GM19463 (cell line): ENCODE measurements at regions not wholly inside any gene's neighbourhood (a gene's known extent, or its start where the extent isn't known, plus 50 kb on each side); places are given as distances from the start of the nearest gene placed in this dataset.

Experiments
- ATAC-seq: cut with Tn5 transposase; IDR thresholded peaks from one replicate; pipeline ENCODE4 v1.9.1; 2021; ENCODE audit warnings: mild to moderate bottlenecking, moderate library complexity; ENCODE audit not compliant: unreplicated experiment

DNA sequence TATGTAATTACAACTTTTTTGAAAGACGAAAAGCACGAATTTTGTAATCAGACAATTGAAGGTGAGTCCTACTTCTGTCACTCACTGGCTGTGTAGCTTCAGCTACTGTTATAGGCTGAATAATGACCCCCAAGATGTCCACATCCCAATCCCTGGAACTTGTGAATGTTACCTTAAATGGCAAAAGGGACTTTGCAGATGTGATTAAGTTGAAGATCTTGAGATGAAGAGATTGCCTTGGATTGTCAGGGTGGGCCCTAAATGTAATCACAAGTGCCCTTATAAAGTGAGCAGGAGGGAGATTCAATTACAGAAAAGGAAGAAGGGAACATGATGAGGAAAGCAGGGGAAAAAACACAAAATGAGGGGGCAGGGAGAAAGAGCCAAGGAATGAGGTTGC, 326.2 kb upstream of the MSX2 start:
- no peak for ATAC-seq

DNA sequence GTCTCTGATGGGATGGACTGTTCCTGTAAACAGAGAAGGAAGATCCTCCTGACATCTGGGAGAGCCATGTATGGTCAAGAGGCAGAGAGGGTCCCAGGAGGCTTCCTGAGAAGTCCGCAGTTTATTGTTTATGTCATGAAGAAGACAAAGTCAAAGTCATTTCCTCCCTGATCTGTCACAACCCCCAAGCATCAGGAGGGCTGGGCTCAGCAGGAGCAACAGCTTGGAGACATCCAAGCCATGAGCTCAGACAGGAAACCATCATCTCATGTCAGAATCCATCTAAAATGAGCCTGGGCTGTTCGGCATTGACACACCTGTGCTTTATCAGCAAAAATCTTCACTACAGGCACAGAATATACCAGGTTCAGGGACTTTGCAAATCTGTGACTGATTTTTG, 325.0 kb upstream of the MSX2 start:
- ATAC-seq: no peak

DNA sequence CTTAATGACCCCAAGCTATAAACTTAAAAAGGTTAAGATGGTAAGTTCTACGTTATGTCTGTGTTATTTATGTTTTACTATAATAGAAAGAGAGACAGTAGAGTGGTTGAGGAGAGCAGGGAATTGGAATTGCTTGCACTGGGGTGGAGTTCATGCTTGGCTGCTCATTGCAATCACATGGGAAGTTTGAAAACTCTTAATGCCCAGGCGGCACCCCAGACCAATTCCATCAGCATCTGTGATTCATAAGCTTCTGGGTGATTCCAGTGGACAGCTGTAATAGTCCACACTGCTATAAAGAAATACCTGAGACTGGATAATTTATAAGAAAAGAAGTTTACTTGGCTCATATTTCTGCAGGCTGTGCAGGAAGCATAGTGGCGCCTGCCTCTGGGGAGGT, 323.9 kb upstream of the MSX2 start:
- ATAC-seq: no peak

DNA sequence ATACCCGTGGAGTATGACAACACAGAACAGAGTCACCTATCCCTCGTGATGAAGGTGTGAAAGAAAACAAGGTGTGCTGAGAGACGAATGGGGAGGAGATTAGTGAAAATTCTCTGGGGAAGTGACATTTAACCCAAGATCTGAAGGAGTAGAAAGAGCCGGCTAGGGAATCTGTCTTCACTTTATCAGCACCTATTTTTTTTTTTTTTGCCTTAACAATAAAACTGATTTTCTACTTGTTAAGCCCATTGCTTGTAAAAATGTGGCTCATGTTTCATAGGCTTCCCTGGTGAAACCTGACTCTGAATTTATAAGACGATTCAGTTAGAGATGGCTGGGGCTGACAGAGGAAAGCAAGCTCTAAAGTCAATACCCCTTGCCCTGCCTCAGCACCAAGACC, 322.6 kb upstream of the MSX2 start:
- ATAC-seq: no peak

DNA sequence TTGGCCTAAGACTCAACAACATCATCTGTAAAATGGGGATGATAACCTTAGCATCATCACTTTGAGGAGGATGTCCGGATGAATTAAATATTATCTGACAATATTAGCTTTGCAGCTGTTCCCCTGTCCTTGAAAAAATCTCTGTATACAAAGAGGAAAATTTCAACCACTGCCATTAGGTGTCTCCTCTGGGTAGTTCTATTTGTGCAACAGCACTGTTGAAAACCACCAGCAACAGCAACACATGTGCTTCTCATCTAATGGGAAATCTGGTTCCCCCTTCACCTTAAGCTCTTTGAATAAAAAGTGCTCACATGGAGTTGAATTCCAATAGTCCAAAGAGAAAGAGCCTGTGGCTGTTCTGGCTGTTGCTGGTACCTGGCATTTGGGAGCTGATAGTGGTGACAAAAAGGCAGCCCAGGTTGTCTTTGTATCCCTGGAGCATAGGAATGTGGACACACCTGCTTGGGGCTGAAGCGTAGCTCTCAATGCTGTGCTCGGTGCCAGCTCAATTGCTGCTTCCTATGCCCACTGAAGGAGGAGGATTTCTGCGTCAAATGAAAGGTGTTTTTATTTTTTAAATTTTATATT, 322.1 kb upstream of the MSX2 start:
- ATAC-seq: no peak

DNA sequence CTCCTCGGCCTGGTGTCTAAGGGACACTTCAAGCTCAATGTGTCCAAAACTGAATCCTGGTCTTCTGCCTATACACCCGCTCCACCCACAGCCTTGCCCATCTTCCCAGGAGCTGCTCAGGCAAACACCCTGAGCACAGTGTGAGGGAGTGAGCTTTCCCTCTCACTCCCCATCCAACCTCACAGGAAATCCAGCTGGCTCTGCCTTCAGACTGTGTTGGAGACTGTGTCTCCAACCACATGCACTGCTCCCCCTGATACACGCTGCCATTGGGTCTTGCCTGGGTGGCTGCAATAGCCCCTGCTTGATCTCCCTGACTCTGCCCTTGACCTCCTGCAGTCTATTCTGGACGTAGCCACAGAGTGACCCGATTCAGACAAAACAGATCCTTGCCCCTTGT, 319.5 kb upstream of the MSX2 start:
- ATAC-seq: no peak

DNA sequence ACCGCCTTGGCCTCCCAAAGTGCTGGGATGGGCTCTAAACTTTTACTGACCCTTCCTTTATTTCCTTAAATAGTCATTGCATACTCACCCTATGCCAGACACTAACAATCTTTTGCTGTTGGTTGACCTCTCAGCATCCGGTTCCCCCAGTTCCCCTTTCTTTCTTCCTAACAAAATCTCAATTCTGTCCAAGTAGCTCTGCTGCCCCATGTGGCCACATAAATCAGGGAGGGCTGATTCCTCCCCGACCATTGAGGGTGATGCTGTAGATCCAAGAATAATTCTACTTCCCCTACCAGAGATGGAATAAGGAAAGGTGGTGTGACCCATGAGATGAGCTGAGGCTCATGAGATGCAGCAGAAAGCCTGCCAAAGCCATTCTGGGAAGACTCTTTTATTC, 315.3 kb upstream of the MSX2 start:
- ATAC-seq: no peak

DNA sequence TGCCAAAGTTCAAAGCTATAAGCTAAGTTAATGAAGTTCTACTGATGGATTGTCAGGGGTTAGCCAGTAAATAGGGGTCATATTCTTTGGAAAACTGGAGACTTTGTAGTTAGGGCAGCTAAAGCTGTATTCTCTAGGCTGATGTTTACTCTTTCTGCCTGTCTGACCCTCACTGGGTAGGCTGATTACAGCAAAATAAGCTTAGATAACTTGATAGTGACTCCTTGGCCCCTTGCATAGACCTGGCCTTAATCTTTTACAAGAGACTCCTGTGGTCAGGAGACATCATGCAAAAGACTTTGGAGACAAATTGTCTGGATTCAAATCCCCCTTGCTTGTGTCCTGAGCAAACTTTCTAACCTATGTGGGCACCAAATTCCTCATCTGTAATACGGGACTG, 314.4 kb upstream of the MSX2 start:
- ATAC-seq: no peak

DNA sequence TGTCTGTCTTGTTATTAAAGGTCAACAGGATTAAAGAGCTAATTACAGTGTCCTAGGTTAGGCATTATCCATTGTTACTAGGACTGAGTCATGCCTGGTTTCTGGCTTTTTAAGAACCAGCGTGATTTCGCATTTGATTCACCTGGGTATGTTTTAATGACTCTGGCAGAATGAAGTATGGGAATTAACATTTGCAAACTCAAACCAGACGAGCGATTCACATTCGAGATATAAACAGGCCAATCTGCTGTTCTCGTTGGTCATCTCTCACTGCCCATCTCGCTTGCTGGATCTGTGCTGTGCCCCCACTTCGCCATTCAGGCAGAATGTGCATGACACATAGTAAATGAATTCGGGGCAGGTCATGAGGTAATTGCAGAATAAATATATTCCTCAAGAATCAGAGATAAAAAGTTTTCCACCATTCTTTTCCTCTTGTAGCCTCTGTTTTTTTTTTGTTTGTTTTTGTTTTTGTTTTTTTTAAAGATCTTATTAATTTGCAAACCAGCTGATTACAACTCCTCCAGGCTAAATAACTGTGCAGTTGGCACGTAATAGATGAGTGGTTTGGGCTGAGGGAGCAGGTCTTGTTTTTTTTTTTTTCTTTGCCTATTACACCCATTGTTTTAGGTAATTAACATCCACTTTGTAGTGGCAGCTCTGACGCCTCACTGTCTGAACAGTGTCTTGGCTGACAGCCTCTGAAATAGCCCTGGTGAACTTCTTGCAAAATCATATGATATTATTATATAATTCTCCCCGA, 313.5 kb upstream of the MSX2 start:
- ATAC-seq: no peak

DNA sequence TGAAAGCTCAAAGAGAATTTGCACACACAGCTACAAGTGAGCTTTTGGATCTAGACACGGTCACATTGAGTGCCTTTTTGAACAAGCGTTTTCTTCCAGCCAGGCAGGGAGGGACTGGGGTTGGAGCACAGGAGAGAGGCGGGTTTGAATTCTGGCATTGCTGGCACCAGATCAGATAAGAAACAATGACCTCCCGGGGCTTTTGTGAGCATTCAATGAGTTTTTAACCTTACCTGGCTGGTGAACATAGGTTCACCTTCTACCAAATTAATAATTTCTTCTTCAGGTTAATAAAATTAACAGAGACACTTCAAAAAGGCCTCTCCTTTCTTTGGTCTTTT, 312.9 kb upstream of the MSX2 start:
- no peak for ATAC-seq

DNA sequence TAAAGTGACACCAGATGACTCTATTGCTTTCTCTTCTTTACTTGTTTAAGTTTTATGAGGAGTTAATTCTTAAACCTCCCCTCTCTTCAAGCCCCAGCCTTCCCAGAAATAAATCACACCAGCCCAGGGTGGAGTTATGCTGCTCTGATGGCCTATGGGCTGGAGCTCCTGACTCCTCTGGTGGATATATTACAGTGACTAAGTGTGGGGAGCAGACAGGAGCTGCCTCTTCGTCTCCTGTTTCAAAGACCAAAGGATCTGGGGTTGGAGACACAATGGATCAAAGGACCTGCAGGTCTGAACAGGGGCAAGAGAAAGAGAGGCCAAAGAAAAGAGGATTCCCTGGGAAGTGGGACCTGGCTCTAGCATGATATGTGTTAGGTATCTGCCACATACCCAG, 312.0 kb upstream of the MSX2 start:
- no peak for ATAC-seq

DNA sequence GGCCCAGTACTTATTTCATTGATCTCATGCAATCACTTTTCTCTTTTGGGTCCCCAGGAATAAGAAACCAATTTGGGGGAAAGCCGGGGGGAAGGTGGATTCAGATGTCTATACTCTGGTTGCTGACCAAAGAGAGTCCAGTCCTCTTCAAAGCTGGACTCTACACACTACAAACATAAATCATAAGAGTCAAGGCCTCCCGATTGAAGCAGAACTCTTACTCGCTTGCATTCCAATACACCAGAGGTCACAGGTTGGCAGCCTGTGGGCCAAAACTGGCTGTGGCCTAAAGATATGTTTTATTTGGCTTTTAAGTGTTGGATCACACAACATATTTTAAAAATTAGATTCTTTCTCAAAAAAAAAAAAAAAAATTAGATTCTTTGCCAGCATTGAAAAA, 311.4 kb upstream of the MSX2 start:
- no peak for ATAC-seq

DNA sequence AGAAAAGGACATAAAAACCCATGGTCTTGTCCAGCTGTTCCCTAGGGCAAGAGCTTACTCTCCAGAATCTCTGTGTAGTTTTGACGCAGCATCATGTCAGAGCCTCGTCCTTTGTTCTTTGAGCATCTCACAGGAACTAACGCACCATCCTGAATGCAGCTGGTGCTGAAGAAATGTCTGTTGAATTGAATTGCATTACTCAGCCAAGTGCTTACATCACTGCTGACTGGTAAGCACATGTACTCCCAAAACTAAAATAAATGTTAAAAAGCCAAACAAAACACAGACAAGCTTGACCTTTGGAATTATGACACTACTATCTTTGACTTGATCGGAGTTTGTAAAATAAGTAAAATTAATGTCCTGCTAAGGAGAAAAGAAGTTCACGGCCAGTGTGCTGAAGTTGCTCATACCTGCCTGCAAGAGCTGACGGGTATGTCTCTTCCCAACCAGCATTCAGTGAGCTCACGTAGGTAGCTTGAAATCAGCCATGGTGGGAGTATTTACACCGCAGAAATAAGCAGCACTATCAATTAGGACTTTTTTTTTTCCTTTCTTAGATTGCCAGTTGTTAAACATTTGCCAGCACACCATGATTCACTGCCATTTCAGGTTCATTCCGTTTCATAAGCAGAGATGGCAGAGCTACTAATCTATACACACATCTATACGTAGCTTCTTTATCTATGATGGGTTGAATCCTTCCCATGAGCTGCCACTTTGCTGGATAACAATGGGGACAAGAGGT, 310.6 kb upstream of the MSX2 start:
- ATAC-seq: no peak

DNA sequence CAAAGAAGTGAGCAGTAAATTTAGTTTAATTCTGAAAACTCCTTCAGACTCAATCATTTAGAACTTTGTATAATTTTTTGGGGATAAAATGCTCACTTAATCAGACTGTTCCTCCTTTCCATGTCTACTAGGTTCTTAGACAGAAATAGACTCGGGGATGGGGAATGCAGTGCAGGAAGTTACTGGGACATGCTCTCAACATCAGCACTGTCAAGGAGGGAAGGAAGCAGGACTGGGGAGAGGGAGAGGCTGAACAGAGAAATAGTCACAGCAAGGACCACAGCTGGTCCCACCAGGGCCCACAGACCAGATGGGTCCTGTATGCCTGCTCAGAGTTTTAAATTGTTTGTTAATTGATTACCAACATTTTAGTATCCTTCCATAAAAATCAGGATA, 310.1 kb upstream of the MSX2 start:
- no peak for ATAC-seq

DNA sequence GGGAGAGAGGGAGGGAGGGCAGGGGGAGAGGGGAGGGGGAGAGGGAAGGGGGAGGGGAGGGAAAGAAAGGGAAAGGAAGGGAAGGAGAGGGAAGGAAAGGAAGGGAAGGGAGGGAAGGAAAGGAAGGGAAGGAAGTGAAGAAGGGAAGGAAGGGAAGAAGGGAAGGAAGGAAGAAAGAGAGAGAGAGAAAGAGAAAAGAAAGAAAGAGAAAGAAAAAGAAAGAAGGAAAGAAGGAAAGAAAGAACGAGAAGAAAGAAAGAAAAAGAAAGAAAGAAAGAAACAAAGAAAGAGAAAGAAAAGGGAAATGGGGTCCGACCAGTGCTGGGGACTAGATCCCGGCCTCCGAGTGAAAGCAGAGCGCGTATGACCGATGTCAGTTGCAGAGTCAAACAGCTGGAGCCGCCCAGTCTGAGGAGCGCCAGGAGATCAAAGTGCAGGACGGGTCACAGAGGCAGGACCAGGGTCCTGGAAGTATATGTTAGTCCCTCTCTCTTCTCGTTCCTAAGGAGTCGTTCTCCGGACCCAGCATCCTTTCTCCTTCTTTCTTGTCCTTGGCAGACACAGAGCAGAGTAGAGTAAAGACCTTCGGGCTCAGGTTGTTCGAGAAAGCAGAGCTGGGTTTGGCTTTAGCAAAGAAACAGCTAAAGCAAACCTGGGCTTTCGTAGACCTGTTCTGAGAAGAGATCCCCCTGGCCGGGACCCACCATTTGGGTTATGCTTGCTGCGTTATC, 305.4 kb upstream of the MSX2 start:
- peak; percentile 12 for ATAC-seq

DNA sequence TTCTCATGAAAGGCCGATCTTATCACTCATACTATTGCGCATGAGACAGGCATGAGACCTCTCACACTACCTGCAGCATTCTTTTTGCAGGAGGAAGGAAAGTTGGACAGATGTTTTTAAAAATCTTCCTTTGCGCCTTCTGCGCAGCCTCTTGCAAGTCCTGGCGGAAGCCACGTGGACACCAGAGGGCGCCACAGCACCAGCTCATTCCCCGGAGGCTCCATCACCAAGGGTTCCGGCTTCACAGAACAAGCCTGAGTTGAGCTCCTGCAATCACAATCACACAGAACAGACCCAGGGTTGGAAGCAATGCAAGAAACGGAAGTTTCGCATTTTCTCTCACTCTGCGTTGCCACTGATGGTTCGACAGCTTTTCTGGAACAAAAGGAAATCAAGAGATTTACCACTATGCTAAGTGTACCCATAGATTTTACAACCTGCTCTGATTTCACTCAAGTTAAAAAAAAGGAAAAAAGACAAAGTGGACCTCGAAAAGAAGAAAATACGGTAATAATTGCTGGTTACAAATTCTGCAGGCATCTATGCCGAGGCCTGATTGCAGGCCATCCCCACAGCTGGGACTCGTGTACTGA, 304.7 kb upstream of the MSX2 start:
- peak; percentile 75 for ATAC-seq

DNA sequence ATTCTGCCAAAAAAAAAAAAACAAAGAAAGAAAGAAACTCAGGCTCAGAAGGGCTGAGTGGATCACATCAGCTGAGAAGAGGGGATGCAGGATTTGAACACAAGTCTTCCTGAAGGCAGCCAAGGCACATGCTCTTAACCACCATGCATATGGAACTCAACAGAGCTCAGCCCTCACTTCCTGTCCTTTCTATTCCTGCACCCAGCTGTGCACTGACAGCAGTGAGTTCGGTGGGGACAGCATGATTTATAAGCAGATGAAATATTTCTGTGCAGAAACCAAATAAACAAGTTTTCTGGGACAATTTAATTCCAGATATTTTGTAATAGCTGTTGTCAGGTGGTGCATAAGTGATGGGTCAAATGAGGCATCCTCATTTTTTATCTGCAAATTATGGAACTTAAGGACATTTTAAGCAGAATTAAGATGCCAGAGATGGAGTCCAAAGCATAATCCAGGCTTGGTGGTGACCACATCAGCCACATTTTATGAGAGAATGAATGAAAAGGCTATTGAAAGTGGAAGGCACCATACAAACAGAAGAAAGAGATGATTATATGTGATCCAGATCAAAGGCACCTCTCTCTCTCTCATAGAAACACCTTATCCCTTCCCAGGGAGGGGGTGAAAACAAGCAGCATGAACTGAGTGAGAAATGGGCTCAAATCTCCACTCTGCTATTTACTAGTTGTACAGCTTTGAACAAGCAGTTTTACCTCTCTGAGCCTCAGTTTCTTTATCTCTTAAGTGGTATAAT, 303.6 kb upstream of the MSX2 start:
- no peak for ATAC-seq

DNA sequence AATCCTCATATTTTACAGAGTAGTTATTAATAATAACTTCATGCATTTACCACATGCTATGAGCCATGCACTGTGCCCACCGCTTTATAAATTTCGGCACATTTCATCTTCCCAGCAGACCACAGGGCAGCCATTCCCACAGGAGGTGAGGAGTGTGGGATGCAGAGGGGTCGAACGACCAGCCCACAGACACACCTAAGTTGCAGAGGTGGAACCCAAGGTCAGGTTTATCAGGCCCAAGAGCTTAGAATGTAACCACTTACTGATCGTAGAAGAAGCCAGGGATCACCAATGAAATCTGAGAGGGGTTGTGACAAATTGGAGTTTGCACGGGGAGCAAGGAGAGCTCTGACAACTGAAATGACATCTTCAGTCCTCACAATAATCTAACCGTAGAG, 303.0 kb upstream of the MSX2 start:
- no peak for ATAC-seq

DNA sequence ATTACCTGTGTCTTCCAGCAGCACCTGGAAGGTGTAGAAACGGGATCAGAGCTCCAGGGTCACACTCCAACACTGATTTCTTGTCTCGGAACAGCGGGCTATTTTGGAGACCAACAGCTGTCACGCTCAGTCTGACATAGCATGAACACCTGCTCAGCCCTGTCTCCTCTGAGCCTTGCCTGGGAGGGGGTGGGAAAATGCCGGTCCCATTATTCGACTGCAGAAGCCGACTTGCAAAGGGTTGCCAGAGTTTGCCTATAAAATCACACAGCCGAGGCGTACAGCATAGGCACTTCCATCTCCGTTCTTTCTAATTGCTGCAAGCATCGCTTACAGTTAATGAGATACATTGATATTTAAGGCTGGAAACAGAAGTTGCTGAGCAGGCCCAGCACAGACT, 300.8 kb upstream of the MSX2 start:
- no peak for ATAC-seq

DNA sequence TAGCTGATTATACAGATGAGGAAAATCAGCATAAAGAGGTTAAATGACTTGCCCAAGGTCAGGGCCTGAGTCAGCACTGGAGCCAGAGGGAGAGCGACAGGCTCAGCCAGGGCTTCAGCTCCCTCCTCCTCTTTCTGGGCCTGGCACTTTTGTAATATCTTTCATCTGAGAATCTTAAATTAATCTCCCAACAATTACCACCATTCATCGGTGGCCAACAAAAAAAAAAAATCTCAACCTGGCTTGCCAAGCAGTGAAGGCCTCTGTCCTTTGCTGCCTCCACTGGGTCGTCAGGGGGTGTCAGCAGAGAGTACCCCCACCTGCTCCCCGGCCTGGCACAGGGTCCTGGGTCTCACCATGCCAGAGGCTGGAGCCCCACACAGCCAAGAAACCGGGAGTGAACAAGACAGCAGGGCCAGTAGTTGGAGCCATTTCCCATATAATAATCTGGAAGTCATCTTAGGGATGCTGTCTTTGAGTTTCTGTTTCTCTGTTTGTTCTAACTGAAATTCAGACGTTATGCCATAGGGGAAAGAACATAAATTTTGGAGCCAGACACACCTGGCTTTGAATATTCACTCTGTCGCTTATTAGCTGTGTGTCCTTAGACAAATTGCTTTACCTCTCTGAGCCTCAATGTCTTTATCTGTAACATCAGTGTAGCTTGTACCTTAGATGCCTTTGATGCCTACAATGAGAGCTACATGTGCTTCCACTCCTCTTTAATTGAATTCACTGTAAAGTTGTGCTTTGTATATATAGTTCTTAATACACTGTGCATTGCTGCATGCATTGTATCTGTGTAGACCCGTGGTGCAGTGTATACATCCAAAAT, 299.9 kb upstream of the MSX2 start:
- ATAC-seq: no peak
